Esophagus squamous epithelium (tissue), 4 donors: ENCODE measurements at regions not wholly inside any gene's neighbourhood (a gene's known extent, or its start where the extent isn't known, plus 50 kb on each side); places are given as distances from the start of the nearest gene placed in this dataset.

Source experiments
- POLR2A ChIP-seq, 4 donors: fragments of 450-650 bp; IDR thresholded peaks; one replicate each; pipeline ENCODE4 v1.6.1; 2017; ENCODE audit warnings: antibody characterized with exemption in 4 of 4, mild to moderate bottlenecking in 4 of 4, moderate library complexity in 3 of 4
- TF ChIP-seq, protein P1 (sequence below), 6 experiments: fragments of 450-650 bp in 4 of 6; fragments of 200-600 bp in 2 of 6; sonication (generic) in 2 of 6; IDR thresholded peaks; one replicate each; pipeline ENCODE4 v1.5.1; 2016 to 2019; ENCODE audit warnings: antibody characterized with exemption in 6 of 6, mild to moderate bottlenecking in 4 of 6, moderate library complexity in 4 of 6

DNA sequence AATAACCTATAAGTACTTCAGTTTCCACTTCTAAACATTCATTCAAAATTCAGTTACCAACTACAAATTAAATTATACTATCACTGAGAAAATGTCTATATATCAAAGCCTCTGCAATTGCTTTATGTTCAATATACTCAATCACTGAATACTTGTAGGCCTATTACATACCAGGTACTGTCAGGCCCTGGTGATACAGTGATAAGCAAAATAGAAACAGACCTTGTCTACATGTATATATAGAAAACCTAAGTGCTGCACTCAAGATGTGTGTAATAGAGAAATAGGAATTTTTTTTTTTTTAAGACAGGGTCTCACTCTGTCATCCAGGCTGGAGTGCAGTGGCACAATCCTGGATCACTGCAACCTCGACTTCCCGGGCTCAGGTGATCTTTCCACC is 53.7 kb upstream of the PHF14 start:
- TF ChIP-seq POLR2A (IDR thresholded peaks at IDR 0.05) = no peak
- TF ChIP-seq, protein P1, sequence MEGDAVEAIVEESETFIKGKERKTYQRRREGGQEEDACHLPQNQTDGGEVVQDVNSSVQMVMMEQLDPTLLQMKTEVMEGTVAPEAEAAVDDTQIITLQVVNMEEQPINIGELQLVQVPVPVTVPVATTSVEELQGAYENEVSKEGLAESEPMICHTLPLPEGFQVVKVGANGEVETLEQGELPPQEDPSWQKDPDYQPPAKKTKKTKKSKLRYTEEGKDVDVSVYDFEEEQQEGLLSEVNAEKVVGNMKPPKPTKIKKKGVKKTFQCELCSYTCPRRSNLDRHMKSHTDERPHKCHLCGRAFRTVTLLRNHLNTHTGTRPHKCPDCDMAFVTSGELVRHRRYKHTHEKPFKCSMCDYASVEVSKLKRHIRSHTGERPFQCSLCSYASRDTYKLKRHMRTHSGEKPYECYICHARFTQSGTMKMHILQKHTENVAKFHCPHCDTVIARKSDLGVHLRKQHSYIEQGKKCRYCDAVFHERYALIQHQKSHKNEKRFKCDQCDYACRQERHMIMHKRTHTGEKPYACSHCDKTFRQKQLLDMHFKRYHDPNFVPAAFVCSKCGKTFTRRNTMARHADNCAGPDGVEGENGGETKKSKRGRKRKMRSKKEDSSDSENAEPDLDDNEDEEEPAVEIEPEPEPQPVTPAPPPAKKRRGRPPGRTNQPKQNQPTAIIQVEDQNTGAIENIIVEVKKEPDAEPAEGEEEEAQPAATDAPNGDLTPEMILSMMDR (IDR thresholded peaks at IDR 0.05) = no peak
